ENCODE measurements at regions not wholly inside any gene's neighbourhood (a gene's known extent, or its start where the extent isn't known, plus 50 kb on each side); places are given as distances from the start of the nearest gene placed in this dataset.

- no peak for TF ChIP-seq ZNF138 (CRISPR knock-in tag; conservative IDR thresholded peaks at IDR 0.05)
- TF ChIP-seq CTCF (IDR thresholded peaks at IDR 0.05), result no peak
- no peak for TF ChIP-seq E2F5 (CRISPR knock-in tag; IDR thresholded peaks at IDR 0.05)
- no peak for TF ChIP-seq GABPB1 (CRISPR knock-in tag; IDR thresholded peaks at IDR 0.05)
Observed at GRCh38 chr1:67952071-67952470, 98.4 kb downstream of the DIRAS3 start.

Data from WTC11 (cell line).